ENCODE measurements at regions not wholly inside any gene's neighbourhood (a gene's known extent, or its start where the extent isn't known, plus 50 kb on each side); places are given as distances from the start of the nearest gene placed in this dataset.

GRCh38 chr13:60265566-60265965, 101.8 kb upstream of the DIAPH3 start:
- no peak for TF ChIP-seq ZNF2 (tag by site-specific recombination; IDR thresholded peaks at IDR 0.05)
- no peak for TF ChIP-seq CTCF (tag by site-specific recombination; IDR thresholded peaks at IDR 0.05)

All from HEK293 (cell line).